ENCODE measurements at regions not wholly inside any gene's neighbourhood (a gene's known extent, or its start where the extent isn't known, plus 50 kb on each side); places are given as distances from the start of the nearest gene placed in this dataset.

- no peak for TF ChIP-seq FOXP2 (optimal IDR thresholded peaks at IDR 0.05; ENCODE audit: borderline replicate concordance, extremely low read depth, extremely low read length, insufficient read depth)
- TF ChIP-seq TAF1 (IDR thresholded peaks at IDR 0.05; ENCODE audit: borderline replicate concordance, insufficient read depth, low read length): no peak
- no peak for TF ChIP-seq POLR2AphosphoS5 (IDR thresholded peaks at IDR 0.05; ENCODE audit: low read depth, low read length)
- no peak for TF ChIP-seq REST (IDR thresholded peaks at IDR 0.05; ENCODE audit: insufficient read depth in 1 of 2, low read depth in 2 of 2, low read length in 2 of 2)
- TF ChIP-seq SIN3A (IDR thresholded peaks at IDR 0.05; ENCODE audit: borderline replicate concordance, insufficient read depth, low read length): no peak
Measured at GRCh38 chr18:44586782-44587524, 93.7 kb upstream of the SETBP1 start.

GRCh38 chr18:44588508-44588907, 92.2 kb upstream of the SETBP1 start:
- TF ChIP-seq SIN3A (IDR thresholded peaks at IDR 0.05; ENCODE audit: borderline replicate concordance, insufficient read depth, low read length) (no peak), FOXP2 (optimal IDR thresholded peaks at IDR 0.05; ENCODE audit: borderline replicate concordance, extremely low read depth, extremely low read length, insufficient read depth) (no peak), TAF1 (IDR thresholded peaks at IDR 0.05; ENCODE audit: borderline replicate concordance, insufficient read depth, low read length) (no peak), POLR2AphosphoS5 (IDR thresholded peaks at IDR 0.05; ENCODE audit: low read depth, low read length) (no peak), REST (IDR thresholded peaks at IDR 0.05; ENCODE audit: insufficient read depth in 1 of 2, low read depth in 2 of 2, low read length in 2 of 2) (no peak)

GRCh38 chr18:44589693-44590355, 90.9 kb upstream of the SETBP1 start:
- no peak for TF ChIP-seq REST (IDR thresholded peaks at IDR 0.05; ENCODE audit: insufficient read depth in 1 of 2, low read depth in 2 of 2, low read length in 2 of 2)

GRCh38 chr18:44590956-44591670, 89.6 kb upstream of the SETBP1 start:
- TF ChIP-seq SIN3A (IDR thresholded peaks at IDR 0.05; ENCODE audit: borderline replicate concordance, insufficient read depth, low read length): no peak
- TF ChIP-seq REST (IDR thresholded peaks at IDR 0.05; ENCODE audit: insufficient read depth in 1 of 2, low read depth in 2 of 2, low read length in 2 of 2): no peak
- TF ChIP-seq TAF1 (IDR thresholded peaks at IDR 0.05; ENCODE audit: borderline replicate concordance, insufficient read depth, low read length): no peak
- TF ChIP-seq FOXP2 (optimal IDR thresholded peaks at IDR 0.05; ENCODE audit: borderline replicate concordance, extremely low read depth, extremely low read length, insufficient read depth): no peak
- TF ChIP-seq POLR2AphosphoS5 (IDR thresholded peaks at IDR 0.05; ENCODE audit: low read depth, low read length): no peak

Measured in PFSK-1 (cell line).